HG03442 (cell line): ENCODE measurements at regions not wholly inside any gene's neighbourhood (a gene's known extent, or its start where the extent isn't known, plus 50 kb on each side); places are given as distances from the start of the nearest gene placed in this dataset.

Experiments used
- ATAC-seq: cut with Tn5 transposase; IDR thresholded peaks from one replicate; pipeline ENCODE4 v1.9.1; 2021; ENCODE audit warnings: mild to moderate bottlenecking, moderate library complexity; ENCODE audit not compliant: unreplicated experiment

- ATAC-seq = no peak
Observed at GRCh38 chr12:126464153-126464552, 1398.9 kb downstream of the AACS start.

- ATAC-seq = no peak
Observed at GRCh38 chr12:126469211-126469610, 1404.0 kb downstream of the AACS start.

DNA sequence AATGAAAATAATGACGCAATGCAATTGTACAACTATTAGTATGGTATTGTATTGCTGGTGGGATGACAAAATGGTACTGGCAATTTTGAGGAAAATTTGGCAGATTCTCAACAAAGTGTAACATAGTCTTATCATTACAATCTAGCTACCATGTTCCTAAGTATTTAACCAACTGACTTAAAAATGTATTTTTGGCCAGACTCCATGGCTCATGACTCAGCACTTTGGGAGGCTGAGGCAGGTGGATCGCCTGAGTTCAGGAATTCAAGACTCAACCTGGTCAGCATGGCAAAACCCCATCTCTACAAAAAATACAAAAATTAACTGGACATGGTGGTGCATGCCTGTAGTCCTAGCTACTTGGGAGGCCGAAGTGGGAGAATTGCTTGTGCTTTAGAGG, 1409.5 kb downstream of the AACS start:
- ATAC-seq = no peak

- ATAC-seq = no peak
Observed at GRCh38 chr12:126480451-126480850, 1415.2 kb downstream of the AACS start.

DNA sequence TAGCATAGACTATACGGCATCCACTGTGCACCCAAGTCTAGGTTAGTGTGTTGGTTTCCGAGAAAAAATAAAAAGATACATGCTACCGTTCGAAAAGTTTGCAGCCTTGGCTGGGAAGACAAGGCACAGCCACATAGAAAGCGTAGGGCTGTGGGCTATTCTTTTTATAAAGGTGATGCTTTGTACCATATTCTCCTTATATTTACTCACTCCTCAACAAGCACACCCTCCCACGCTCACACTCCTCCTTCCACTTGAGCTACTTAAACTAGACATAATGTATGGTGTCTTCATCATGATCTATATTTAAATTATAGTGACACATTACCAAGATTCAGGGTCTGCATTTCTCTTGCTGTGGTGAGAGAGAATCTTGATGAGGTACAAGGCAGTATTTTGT, 1416.5 kb downstream of the AACS start:
- no peak for ATAC-seq

GRCh38 chr12:126482238-126482889, 1417.1 kb downstream of the AACS start:
- ATAC-seq = no peak

DNA sequence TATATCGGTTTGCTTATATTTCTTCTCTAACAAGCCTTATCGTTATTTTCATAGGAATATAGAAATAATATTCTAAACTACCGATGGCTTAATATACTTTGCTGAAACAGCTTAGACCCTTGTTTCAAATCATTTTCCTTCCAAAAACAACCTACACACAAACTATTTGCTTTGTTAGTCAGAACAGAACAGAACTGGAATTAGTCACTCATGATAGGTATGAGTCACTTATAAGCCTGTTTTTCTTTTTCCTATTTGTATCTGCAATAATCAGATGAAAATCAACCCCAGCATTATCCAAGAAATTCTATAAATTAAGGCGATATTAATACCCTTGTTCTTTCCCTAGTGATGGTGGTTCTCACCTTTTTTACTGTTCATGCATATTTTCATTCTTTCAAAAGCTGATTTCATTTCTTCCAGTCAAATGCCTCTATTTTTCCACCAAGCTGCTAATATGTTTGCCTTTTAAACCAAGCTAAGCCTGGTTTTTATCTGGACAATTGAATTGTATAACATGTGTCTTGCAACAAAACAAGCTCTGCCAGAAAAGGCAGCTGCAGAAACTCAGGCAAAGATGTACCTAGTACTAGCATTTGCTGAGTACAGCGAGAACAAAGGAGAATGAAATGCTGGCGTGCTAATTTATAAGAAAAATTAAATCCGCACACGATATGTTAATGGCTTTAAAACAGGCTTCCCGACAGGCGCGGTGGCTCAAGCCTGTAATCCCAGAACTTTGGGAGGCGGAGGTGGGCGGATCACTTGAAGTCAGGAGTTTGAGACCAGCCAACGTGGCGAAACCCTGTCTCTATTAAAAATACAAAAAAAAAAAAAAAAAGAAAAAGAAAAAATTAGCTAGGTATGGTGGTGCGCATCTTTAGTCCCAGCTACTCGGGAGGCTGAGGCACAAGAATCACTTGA, 1418.2 kb downstream of the AACS start:
- no peak for ATAC-seq

- no peak for ATAC-seq
Observed at GRCh38 chr12:126487431-126487980, 1422.3 kb downstream of the AACS start.

- no peak for ATAC-seq
Observed at GRCh38 chr12:126488806-126489205, 1423.6 kb downstream of the AACS start.

- ATAC-seq = no peak
Observed at GRCh38 chr12:126492181-126492580, 1426.9 kb downstream of the AACS start.

- no peak for ATAC-seq
Observed at GRCh38 chr12:126493366-126494108, 1428.3 kb downstream of the AACS start.

DNA sequence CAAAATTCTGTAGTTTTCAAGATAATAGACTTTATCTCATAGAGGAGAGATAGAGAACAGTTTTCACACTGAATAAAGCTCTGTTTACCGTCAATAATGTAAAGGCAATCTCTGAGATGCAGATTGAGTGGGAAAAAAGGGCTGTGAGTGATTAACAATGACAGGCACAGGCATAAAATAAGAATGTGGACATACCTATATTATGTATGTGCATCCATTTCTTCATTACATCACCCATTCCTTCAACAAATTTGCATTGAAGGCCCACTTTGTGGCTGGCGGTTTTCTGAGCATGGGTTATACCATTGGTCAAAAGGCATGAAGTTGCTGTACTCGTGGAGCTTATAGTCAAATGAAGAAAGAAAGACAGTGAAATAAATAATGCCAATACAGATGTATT, 1431.0 kb downstream of the AACS start:
- ATAC-seq = no peak

DNA sequence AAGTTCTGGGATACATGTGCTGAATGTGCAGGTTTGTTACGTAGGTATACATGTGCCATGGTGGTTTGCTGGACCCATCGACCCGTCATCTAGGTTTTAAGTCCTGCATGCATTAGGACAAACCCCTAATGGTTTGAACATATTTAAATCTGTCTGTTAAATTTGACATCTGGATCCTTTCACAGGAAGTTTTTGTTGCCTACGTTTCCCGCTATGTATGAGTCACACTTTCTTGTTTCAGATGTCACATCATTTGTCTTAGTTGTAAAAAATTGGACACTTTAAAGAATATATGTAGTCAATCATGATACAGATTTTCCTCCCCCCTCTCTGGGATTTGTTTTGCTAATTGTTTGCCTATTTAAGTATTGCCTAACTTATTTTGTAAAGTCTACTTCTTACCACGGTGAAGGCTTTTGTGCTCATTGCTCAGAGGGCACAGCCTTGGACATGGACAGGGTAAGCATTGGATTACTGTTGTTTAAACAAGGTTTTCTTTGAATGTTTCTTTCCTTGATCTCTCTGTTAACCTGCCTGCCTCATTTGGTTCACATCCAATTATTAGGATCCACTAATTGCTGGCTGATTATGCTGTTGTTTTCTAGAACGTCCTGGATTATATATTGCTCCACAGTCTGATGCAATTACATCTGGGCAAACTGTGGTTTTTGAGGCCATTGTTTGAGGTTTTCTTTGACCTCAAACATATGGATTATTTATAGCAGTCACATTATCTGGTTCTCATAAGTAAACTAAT, 1441.4 kb downstream of the AACS start:
- no peak for ATAC-seq

DNA sequence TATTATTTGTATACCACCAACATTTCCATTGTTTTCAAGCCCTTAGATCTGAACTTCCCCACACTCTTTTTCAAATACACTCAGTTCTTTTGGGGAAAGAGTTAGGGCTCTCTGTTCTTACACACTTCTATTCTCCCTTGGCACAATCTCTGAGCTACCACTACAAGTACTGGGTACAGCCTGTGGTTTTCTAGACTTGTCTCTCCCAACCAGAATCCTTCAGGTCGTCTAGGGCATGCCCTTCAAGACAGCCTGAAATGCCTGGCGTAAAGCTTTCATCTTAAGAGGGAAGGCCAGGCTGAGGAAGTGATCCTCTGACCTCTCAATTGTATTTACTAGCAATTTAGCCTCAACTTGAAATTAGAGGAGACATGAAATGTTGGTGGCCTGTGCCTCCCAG, 1442.0 kb downstream of the AACS start:
- ATAC-seq = no peak

- ATAC-seq = no peak
Observed at GRCh38 chr12:126509572-126509971, 1444.3 kb downstream of the AACS start.

DNA sequence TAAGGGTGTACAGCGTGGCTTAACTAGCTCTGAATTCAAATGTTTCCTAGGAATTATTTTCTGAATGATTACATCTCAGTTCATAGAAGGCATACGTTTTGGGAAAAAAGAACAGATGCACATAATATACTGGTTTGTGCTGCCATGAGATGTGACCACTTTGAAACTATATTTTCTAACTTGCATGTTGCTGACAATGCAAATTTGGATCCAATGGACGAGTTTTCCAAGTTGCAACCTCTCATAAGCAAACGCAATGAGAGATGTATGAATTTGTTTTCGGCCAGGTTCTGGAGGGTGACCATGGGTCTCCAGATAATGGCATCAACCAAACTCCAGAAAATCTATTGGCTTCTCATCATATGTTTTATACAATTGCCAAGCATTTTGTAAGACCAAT, 1445.4 kb downstream of the AACS start:
- no peak for ATAC-seq

DNA sequence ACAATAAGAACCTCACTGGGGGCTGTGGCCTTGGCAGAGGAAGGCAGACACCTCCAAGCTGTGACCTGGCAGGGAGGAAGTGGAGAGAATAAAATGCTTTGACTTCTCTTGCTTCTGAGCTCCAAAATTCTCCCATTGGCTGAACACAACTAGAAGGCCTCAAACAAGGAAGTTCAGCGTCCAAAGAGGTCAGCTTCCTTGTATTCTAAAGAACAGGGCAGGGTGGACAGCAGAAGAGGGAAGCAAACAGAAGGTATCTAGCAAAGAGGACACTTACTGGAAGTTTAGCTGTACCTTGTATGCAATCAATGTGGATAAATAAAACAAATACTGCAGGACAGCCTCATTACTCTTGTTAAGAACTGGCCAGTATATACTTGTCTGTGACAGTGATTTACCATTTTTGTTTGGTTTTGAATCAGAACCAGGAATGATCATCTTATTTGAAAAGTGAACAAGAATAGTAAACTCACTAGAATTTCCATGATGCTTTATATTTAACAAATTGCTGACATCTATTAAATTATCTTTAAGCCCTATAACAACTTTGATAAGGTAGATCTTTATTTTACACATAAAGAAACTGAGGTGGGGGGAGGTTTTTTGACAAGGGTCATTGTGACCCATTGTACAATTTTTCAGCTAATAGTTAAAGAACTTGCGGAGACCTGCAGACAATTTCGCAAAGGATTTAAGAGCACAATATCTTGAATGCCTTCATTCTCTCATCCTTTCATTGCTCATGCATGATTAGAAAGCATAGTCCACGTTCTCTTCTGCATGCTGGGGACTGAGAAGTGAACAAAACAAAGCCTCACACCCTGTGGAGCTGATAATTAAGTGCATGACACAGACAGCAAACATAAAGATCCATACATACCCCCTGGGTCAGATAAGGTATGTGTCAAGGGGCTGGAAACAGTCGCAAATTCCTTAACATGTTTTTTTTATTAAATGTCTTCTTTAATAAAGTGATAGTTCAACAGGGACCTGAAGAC, 1448.0 kb downstream of the AACS start:
- ATAC-seq = no peak

DNA sequence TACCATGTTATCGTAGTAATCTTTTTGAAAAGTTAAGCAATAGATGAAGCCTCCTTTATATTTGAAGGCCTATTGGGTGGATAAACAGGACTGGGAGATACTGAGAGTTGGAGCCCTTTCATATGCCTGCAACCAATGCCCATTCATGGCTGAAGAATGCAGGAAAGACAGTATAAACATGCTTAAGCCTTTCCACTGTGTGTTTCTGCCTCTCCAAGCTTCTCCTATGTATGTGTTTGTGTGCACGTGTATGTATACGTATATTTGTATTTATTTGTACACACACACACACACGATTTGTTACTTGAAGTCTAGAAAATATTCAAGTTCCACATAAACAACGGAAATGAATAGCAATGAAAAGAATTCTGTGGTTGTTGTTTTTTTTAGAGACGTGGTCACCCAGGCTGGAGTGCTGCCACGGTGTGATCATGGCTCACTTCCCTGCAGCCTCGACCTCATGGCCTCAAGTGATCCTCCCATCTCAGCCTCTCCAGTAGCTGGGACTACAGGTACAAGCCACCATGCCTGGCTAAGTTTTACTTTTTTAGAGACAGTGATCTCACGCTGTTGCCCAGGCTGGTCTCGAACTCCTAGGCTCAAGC, 1453.5 kb downstream of the AACS start:
- ATAC-seq = no peak

DNA sequence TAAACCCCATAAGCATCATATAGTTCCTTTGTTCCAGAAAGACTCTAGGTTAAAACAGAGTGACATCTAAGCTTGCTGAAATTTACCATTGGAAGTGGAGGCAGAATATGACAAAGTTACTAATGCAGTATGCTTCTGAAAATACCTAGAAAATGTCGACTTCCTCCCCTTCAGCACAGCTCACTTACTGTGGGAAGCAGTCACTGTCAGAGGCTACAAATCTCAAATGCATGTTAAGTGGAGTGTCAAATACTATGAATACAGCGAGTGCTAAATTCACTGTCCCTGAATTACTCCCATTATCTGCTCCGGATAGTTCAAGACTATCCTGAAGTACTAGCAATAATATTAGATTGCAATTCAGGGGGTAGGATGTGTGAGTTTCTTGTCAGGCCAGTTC, 1454.6 kb downstream of the AACS start:
- no peak for ATAC-seq
